HepG2 (cell line): ENCODE measurements at regions not wholly inside any gene's neighbourhood (a gene's known extent, or its start where the extent isn't known, plus 50 kb on each side); places are given as distances from the start of the nearest gene placed in this dataset.
"Not testable (repeated sequence)": the region's sequence is repeated elsewhere in the genome, so short reads cannot be mapped to it uniquely, and the experiment has no call there.

Experiments used
- CHD2 ChIP-seq: IDR thresholded peaks from 2 replicates; pipeline ENCODE4 v1.6.1; 2011; ENCODE audit warnings: low read depth, low read length, improper control_type of control experiment
- CTCF ChIP-seq: sonication (generic); formaldehyde crosslinking; IDR thresholded peaks from 2 replicates; pipeline ENCODE4 v1.5.0; 2020; ENCODE audit warnings: mild to moderate bottlenecking, missing genetic modification reagents, moderate library complexity
- EZH2 ChIP-seq: conservative IDR thresholded peaks from 2 replicates; pipeline ENCODE4 v1.6.1; 2012; ENCODE audit warnings: mild to moderate bottlenecking, low read depth, low read length, moderate library complexity
- MYNN ChIP-seq: sonication (generic); formaldehyde crosslinking; IDR thresholded peaks from 2 replicates; pipeline ENCODE4 v1.4.0; 2020; ENCODE audit warnings: mild to moderate bottlenecking, low read depth, missing genetic modification reagents
- ZNF251 ChIP-seq: sonication (generic); formaldehyde crosslinking; IDR thresholded peaks from 2 replicates; pipeline ENCODE4 v1.9.0; 2021; ENCODE audit warnings: mild to moderate bottlenecking, missing genetic modification reagents
- ZNF670 ChIP-seq: sonication (generic); formaldehyde crosslinking; IDR thresholded peaks from 2 replicates; pipeline ENCODE4 v1.8.0; 2022; ENCODE audit warnings: mild to moderate bottlenecking, missing genetic modification reagents, borderline replicate concordance
- TF ChIP-seq, protein P1 (sequence below): sonication (generic); formaldehyde crosslinking; IDR thresholded peaks from 2 replicates; pipeline ENCODE4 v1.5.0; 2020; ENCODE audit warnings: mild to moderate bottlenecking, missing genetic modification reagents, borderline replicate concordance
- TF ChIP-seq, protein P2 (sequence below), 2 experiments: IDR thresholded peaks; 2 replicates each; pipeline ENCODE4 v1.6.1; 2011 to 2012; ENCODE audit warnings: low read length in 2 of 2, borderline replicate concordance in 1 of 2, low read depth in 1 of 2, mild to moderate bottlenecking in 1 of 2, moderate library complexity in 1 of 2
- TF ChIP-seq, protein P3 (sequence below): sonication (generic); formaldehyde crosslinking; IDR thresholded peaks from 2 replicates; pipeline ENCODE4 v1.8.1; 2023; ENCODE audit warnings: mild to moderate bottlenecking, missing genetic modification reagents, borderline replicate concordance
- TF ChIP-seq, protein P4 (sequence below): sonication (generic); formaldehyde crosslinking; IDR thresholded peaks from 2 replicates; pipeline ENCODE4 v1.8.1; 2022; ENCODE audit warnings: mild to moderate bottlenecking, missing genetic modification reagents

GRCh38 chr9:26780307-26780706, 112.3 kb downstream of the CAAP1 start:
- TF ChIP-seq, protein P1, sequence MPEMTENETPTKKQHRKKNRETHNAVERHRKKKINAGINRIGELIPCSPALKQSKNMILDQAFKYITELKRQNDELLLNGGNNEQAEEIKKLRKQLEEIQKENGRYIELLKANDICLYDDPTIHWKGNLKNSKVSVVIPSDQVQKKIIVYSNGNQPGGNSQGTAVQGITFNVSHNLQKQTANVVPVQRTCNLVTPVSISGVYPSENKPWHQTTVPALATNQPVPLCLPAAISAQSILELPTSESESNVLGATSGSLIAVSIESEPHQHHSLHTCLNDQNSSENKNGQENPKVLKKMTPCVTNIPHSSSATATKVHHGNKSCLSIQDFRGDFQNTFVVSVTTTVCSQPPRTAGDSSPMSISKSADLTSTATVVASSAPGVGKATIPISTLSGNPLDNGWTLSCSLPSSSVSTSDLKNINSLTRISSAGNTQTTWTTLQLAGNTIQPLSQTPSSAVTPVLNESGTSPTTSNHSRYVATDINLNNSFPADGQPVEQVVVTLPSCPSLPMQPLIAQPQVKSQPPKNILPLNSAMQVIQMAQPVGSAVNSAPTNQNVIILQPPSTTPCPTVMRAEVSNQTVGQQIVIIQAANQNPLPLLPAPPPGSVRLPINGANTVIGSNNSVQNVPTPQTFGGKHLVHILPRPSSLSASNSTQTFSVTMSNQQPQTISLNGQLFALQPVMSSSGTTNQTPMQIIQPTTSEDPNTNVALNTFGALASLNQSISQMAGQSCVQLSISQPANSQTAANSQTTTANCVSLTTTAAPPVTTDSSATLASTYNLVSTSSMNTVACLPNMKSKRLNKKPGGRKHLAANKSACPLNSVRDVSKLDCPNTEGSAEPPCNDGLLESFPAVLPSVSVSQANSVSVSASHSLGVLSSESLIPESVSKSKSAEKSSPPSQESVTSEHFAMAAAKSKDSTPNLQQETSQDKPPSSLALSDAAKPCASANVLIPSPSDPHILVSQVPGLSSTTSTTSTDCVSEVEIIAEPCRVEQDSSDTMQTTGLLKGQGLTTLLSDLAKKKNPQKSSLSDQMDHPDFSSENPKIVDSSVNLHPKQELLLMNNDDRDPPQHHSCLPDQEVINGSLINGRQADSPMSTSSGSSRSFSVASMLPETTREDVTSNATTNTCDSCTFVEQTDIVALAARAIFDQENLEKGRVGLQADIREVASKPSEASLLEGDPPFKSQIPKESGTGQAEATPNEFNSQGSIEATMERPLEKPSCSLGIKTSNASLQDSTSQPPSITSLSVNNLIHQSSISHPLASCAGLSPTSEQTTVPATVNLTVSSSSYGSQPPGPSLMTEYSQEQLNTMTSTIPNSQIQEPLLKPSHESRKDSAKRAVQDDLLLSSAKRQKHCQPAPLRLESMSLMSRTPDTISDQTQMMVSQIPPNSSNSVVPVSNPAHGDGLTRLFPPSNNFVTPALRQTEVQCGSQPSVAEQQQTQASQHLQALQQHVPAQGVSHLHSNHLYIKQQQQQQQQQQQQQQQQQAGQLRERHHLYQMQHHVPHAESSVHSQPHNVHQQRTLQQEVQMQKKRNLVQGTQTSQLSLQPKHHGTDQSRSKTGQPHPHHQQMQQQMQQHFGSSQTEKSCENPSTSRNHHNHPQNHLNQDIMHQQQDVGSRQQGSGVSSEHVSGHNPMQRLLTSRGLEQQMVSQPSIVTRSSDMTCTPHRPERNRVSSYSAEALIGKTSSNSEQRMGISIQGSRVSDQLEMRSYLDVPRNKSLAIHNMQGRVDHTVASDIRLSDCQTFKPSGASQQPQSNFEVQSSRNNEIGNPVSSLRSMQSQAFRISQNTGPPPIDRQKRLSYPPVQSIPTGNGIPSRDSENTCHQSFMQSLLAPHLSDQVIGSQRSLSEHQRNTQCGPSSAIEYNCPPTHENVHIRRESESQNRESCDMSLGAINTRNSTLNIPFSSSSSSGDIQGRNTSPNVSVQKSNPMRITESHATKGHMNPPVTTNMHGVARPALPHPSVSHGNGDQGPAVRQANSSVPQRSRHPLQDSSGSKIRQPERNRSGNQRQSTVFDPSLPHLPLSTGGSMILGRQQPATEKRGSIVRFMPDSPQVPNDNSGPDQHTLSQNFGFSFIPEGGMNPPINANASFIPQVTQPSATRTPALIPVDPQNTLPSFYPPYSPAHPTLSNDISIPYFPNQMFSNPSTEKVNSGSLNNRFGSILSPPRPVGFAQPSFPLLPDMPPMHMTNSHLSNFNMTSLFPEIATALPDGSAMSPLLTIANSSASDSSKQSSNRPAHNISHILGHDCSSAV (CRISPR knock-in tag) = not testable (repeated sequence)
- not testable (repeated sequence) for TF ChIP-seq ZNF251 (CRISPR knock-in tag); MYNN (CRISPR knock-in tag); EZH2; ZNF670 (CRISPR knock-in tag); CHD2; CTCF (CRISPR knock-in tag)
- TF ChIP-seq, protein P2, sequence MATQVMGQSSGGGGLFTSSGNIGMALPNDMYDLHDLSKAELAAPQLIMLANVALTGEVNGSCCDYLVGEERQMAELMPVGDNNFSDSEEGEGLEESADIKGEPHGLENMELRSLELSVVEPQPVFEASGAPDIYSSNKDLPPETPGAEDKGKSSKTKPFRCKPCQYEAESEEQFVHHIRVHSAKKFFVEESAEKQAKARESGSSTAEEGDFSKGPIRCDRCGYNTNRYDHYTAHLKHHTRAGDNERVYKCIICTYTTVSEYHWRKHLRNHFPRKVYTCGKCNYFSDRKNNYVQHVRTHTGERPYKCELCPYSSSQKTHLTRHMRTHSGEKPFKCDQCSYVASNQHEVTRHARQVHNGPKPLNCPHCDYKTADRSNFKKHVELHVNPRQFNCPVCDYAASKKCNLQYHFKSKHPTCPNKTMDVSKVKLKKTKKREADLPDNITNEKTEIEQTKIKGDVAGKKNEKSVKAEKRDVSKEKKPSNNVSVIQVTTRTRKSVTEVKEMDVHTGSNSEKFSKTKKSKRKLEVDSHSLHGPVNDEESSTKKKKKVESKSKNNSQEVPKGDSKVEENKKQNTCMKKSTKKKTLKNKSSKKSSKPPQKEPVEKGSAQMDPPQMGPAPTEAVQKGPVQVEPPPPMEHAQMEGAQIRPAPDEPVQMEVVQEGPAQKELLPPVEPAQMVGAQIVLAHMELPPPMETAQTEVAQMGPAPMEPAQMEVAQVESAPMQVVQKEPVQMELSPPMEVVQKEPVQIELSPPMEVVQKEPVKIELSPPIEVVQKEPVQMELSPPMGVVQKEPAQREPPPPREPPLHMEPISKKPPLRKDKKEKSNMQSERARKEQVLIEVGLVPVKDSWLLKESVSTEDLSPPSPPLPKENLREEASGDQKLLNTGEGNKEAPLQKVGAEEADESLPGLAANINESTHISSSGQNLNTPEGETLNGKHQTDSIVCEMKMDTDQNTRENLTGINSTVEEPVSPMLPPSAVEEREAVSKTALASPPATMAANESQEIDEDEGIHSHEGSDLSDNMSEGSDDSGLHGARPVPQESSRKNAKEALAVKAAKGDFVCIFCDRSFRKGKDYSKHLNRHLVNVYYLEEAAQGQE (IDR thresholded peaks at IDR 0.05; ENCODE audit: borderline replicate concordance in 1 of 2, low read depth in 1 of 2, low read length in 2 of 2) = not testable (repeated sequence)
- TF ChIP-seq, protein P3, sequence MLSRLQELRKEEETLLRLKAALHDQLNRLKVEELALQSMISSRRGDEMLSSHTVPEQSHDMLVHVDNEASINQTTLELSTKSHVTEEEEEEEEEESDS (CRISPR knock-in tag) = not testable (repeated sequence)
- TF ChIP-seq, protein P4, sequence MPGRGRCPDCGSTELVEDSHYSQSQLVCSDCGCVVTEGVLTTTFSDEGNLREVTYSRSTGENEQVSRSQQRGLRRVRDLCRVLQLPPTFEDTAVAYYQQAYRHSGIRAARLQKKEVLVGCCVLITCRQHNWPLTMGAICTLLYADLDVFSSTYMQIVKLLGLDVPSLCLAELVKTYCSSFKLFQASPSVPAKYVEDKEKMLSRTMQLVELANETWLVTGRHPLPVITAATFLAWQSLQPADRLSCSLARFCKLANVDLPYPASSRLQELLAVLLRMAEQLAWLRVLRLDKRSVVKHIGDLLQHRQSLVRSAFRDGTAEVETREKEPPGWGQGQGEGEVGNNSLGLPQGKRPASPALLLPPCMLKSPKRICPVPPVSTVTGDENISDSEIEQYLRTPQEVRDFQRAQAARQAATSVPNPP (CRISPR knock-in tag) = not testable (repeated sequence)
